ENCODE measurements at regions not wholly inside any gene's neighbourhood (a gene's known extent, or its start where the extent isn't known, plus 50 kb on each side); places are given as distances from the start of the nearest gene placed in this dataset.

GRCh38 chr6:109241199-109241598, 141.1 kb downstream of the CD164 start:
- no peak overlapping the region for H3K27ac Mint-ChIP-seq
- no peaks in the 10 kb centered on the region for H3K36me3 Mint-ChIP-seq (ENCODE audit: insufficient read depth in 2 of 2)

GRCh38 chr6:109240370-109241084, 141.7 kb downstream of the CD164 start:
- peaks cover 28% of the 10 kb centered on the region for H3K4me1 Mint-ChIP-seq (ENCODE audit: low read depth)
- H3K4me3 Mint-ChIP-seq, result no peak overlapping the region
- DNase-seq (no peak), ATAC-seq (replicated peaks in 1 of 2) (no peak)
- peaks cover 0 to 6% of the 10 kb centered on the region in 2 donors for H3K9me3 Mint-ChIP-seq
- no peaks in the 10 kb centered on the region for H3K36me3 Mint-ChIP-seq (ENCODE audit: insufficient read depth in 2 of 2)
- H3K27ac Mint-ChIP-seq, result no peak overlapping the region
- peaks cover 11% of the 10 kb centered on the region for H3K27me3 Mint-ChIP-seq (ENCODE audit: low read depth)

More at GRCh38 chr6:109241199-109241598, 141.1 kb downstream of the CD164 start:
- H3K27me3 Mint-ChIP-seq (ENCODE audit: low read depth), result peaks cover 11% of the 10 kb centered on the region
- no peak overlapping the region for H3K4me3 Mint-ChIP-seq
- ATAC-seq (replicated peaks in 1 of 2) (no peak), DNase-seq (no peak)
- peaks cover 0 to 5% of the 10 kb centered on the region in 2 donors for H3K9me3 Mint-ChIP-seq
- peaks cover 24% of the 10 kb centered on the region for H3K4me1 Mint-ChIP-seq (ENCODE audit: low read depth)

- DNase-seq, result no peak
- Mint-ChIP-seq H3K27ac (no peak overlapping the region), H3K36me3 (ENCODE audit: insufficient read depth in 2 of 2) (no peaks in the 10 kb centered on the region), H3K4me1 (ENCODE audit: low read depth) (peaks cover 28% of the 10 kb centered on the region), H3K9me3 (peaks cover 0 to 8% of the 10 kb centered on the region in 2 donors), H3K4me3 (no peak overlapping the region), H3K27me3 (ENCODE audit: low read depth) (peaks cover 11% of the 10 kb centered on the region)
- no peak for ATAC-seq (replicated peaks in 1 of 2)
Observed at GRCh38 chr6:109239651-109240321, 142.5 kb downstream of the CD164 start.

- no peak for DNase-seq
- Mint-ChIP-seq H3K36me3 (ENCODE audit: insufficient read depth in 2 of 2) (peaks cover 0 to 2% of the 10 kb centered on the region in 2 donors), H3K9me3 (peaks cover 0 to 8% of the 10 kb centered on the region in 2 donors), H3K27me3 (ENCODE audit: low read depth) (peaks cover 11% of the 10 kb centered on the region), H3K4me3 (no peak overlapping the region), H3K27ac (no peak overlapping the region), H3K4me1 (ENCODE audit: low read depth) (peaks cover 24% of the 10 kb centered on the region)
- ATAC-seq (replicated peaks in 1 of 2), result no peak
Observed at GRCh38 chr6:109239160-109239559, 143.1 kb downstream of the CD164 start.

GRCh38 chr6:109238396-109238795, 143.1 kb downstream of the CEP57L1 start:
- Mint-ChIP-seq H3K27me3 (ENCODE audit: low read depth) (peaks cover 11% of the 10 kb centered on the region), H3K9me3 (peaks cover 0 to 8% of the 10 kb centered on the region in 2 donors), H3K4me1 (ENCODE audit: low read depth) (peaks cover 22% of the 10 kb centered on the region), H3K27ac (no peak overlapping the region), H3K4me3 (no peak overlapping the region), H3K36me3 (ENCODE audit: insufficient read depth in 2 of 2) (peaks cover 0 to 2% of the 10 kb centered on the region in 2 donors)
- DNase-seq (no peak), ATAC-seq (replicated peaks in 1 of 2) (no peak)

- DNase-seq (no peak), ATAC-seq (replicated peaks in 1 of 2) (no peak)
- Mint-ChIP-seq H3K27me3 (ENCODE audit: low read depth) (peaks cover 11% of the 10 kb centered on the region), H3K4me1 (ENCODE audit: low read depth) (peaks cover 22% of the 10 kb centered on the region), H3K27ac (no peak overlapping the region), H3K4me3 (peak overlapping the region in 1 of 2 donors; percentile 20), H3K9me3 (peaks cover 0 to 8% of the 10 kb centered on the region in 2 donors), H3K36me3 (ENCODE audit: insufficient read depth in 2 of 2) (peaks cover 0 to 2% of the 10 kb centered on the region in 2 donors)
Observed at GRCh38 chr6:109237986-109238329, 142.7 kb downstream of the CEP57L1 start.

- Mint-ChIP-seq H3K9me3 (peaks cover 0 to 8% of the 10 kb centered on the region in 2 donors), H3K4me1 (ENCODE audit: low read depth) (peaks cover 22% of the 10 kb centered on the region), H3K27ac (no peak overlapping the region), H3K4me3 (peak overlapping the region; percentile 2 to 20), H3K36me3 (ENCODE audit: insufficient read depth in 2 of 2) (peaks cover 0 to 2% of the 10 kb centered on the region in 2 donors), H3K27me3 (ENCODE audit: low read depth) (peaks cover 11% of the 10 kb centered on the region)
- DNase-seq, result peak in 1 of 2 donors; percentile 4
- ATAC-seq (replicated peaks in 1 of 2), result peak; percentile 68 to 82
Observed at GRCh38 chr6:109237077-109237985, 142.0 kb downstream of the CEP57L1 start.

GRCh38 chr6:109236115-109237076, 141.1 kb downstream of the CEP57L1 start:
- Mint-ChIP-seq H3K9me3 (peaks cover 0 to 8% of the 10 kb centered on the region in 2 donors), H3K4me1 (ENCODE audit: low read depth) (peaks cover 22% of the 10 kb centered on the region), H3K27me3 (ENCODE audit: low read depth) (peaks cover 11% of the 10 kb centered on the region), H3K4me3 (peak overlapping the region; percentile 2 to 51), H3K36me3 (ENCODE audit: insufficient read depth in 2 of 2) (peaks cover 0 to 2% of the 10 kb centered on the region in 2 donors), H3K27ac (no peak overlapping the region)
- peak; percentile 74 to 78 for ATAC-seq (replicated peaks in 1 of 2)
- peak; percentile 9 to 25 for DNase-seq

- Mint-ChIP-seq H3K27ac (no peak overlapping the region), H3K4me3 (no peak overlapping the region)
Observed at GRCh38 chr6:109235481-109236038, 140.3 kb downstream of the CEP57L1 start.

GRCh38 chr6:109230453-109230852, 135.1 kb downstream of the CEP57L1 start:
- H3K4me3 Mint-ChIP-seq, result no peak overlapping the region
- DNase-seq, result no peak
- no peaks in the 10 kb centered on the region for H3K27me3 Mint-ChIP-seq (ENCODE audit: low read depth)
- H3K36me3 Mint-ChIP-seq (ENCODE audit: insufficient read depth in 2 of 2), result peaks cover 0 to 2% of the 10 kb centered on the region in 2 donors
- ATAC-seq (replicated peaks in 1 of 2), result no peak
- no peak overlapping the region for H3K27ac Mint-ChIP-seq
- no peaks in the 10 kb centered on the region for H3K4me1 Mint-ChIP-seq (ENCODE audit: low read depth)
- H3K9me3 Mint-ChIP-seq, result peaks cover 0 to under 1% of the 10 kb centered on the region in 2 donors

More at GRCh38 chr6:109235481-109236038, 140.3 kb downstream of the CEP57L1 start:
- peaks cover 22% of the 10 kb centered on the region for H3K4me1 Mint-ChIP-seq (ENCODE audit: low read depth)
- ATAC-seq (replicated peaks in 1 of 2), result no peak
- peaks cover 0 to 8% of the 10 kb centered on the region in 2 donors for H3K9me3 Mint-ChIP-seq
- peaks cover 0 to 2% of the 10 kb centered on the region in 2 donors for H3K36me3 Mint-ChIP-seq (ENCODE audit: insufficient read depth in 2 of 2)
- DNase-seq, result no peak
- peaks cover 11% of the 10 kb centered on the region for H3K27me3 Mint-ChIP-seq (ENCODE audit: low read depth)

- Mint-ChIP-seq H3K27me3 (ENCODE audit: low read depth) (no peaks in the 10 kb centered on the region), H3K9me3 (no peaks in the 10 kb centered on the region), H3K27ac (no peak overlapping the region), H3K4me1 (ENCODE audit: low read depth) (peaks cover 3% of the 10 kb centered on the region), H3K36me3 (ENCODE audit: insufficient read depth in 2 of 2) (peaks cover 0 to 1% of the 10 kb centered on the region in 2 donors), H3K4me3 (no peak overlapping the region)
- DNase-seq (no peak), ATAC-seq (replicated peaks in 1 of 2) (no peak)
Observed at GRCh38 chr6:109229536-109229935, 134.2 kb downstream of the CEP57L1 start.

GRCh38 chr6:109227646-109228045, 132.3 kb downstream of the CEP57L1 start:
- DNase-seq (no peak), ATAC-seq (replicated peaks in 1 of 2) (no peak)
- Mint-ChIP-seq H3K9me3 (no peaks in the 10 kb centered on the region), H3K36me3 (ENCODE audit: insufficient read depth in 2 of 2) (no peaks in the 10 kb centered on the region), H3K4me1 (ENCODE audit: low read depth) (peaks cover 8% of the 10 kb centered on the region), H3K27ac (no peak overlapping the region), H3K4me3 (no peak overlapping the region), H3K27me3 (ENCODE audit: low read depth) (no peaks in the 10 kb centered on the region)
